B cell (primary cell): ENCODE measurements at regions not wholly inside any gene's neighbourhood (a gene's known extent, or its start where the extent isn't known, plus 50 kb on each side); places are given as distances from the start of the nearest gene placed in this dataset.

Experiments
- CTCF ChIP-seq: fragments of 200-600 bp; IDR thresholded peaks from one replicate; pipeline ENCODE4 v1.8.0; 2022; ENCODE audit warnings: antibody characterized with exemption, mild to moderate bottlenecking
- EZH2 ChIP-seq: IDR thresholded peaks from 2 replicates; pipeline ENCODE4 v1.6.1; 2012; ENCODE audit warnings: borderline replicate concordance, low read depth, mild to moderate bottlenecking, moderate library complexity, low read length; ENCODE audit not compliant: insufficient read depth, poor library complexity, severe bottlenecking

- TF ChIP-seq CTCF, result no peak
- TF ChIP-seq EZH2, result no peak
Observed at GRCh38 chrX:45524805-45525204, 324.1 kb upstream of the DIPK2B start.
